CD4-positive, CD25-positive, alpha-beta regulatory T cell (primary cell): ENCODE measurements at regions not wholly inside any gene's neighbourhood (a gene's known extent, or its start where the extent isn't known, plus 50 kb on each side); places are given as distances from the start of the nearest gene placed in this dataset.

Experiments
- ATAC-seq, 2 donors: fragments of 150-1000 bp; cut with Tn5 transposase; one replicate each; pipeline ENCODE4 v1.10.0; 2021; ENCODE audit warnings: low read depth in 2 of 2, moderate number of reproducible peaks in 2 of 2, moderate library complexity in 1 of 2
- DNase-seq, 3 donors: peaks; one replicate each; pipeline versions ENCODE4 v3.0.0 to v3.0.0-alpha.2; 2012 to 2022; ENCODE audit warnings: mixed read lengths in 1 of 3
- H3K27ac ChIP-seq: one replicate; pipeline ENCODE4 v1.7.0; 2013; ENCODE audit warnings: mild to moderate bottlenecking, low read length; ENCODE audit not compliant: insufficient read depth, poor library complexity, severe bottlenecking
- H3K27me3 ChIP-seq: one replicate; pipeline ENCODE4 v1.7.0; 2013; ENCODE audit warnings: low read length; ENCODE audit not compliant: control insufficient read depth, insufficient read depth
- H3K36me3 ChIP-seq: one replicate; pipeline ENCODE4 v1.7.0; 2013; ENCODE audit warnings: mild to moderate bottlenecking, low read length, moderate library complexity; ENCODE audit not compliant: control insufficient read depth, insufficient read depth
- H3K4me1 ChIP-seq: 2 replicates; pipeline ENCODE4 v1.7.0; 2013; ENCODE audit warnings: mild to moderate bottlenecking, low read length; ENCODE audit not compliant: insufficient read depth, control insufficient read depth, poor library complexity, severe bottlenecking
- H3K4me3 ChIP-seq: one replicate; pipeline ENCODE4 v1.7.0; 2013; ENCODE audit warnings: low read depth, mild to moderate bottlenecking, low read length, moderate library complexity
- H3K9me3 ChIP-seq, 2 experiments: 1 replicate in 1 of 2; 2 replicates in 1 of 2; pipeline ENCODE4 v1.7.0; 2013; ENCODE audit warnings: low read length in 2 of 2, mild to moderate bottlenecking in 1 of 2, moderate library complexity in 1 of 2; ENCODE audit not compliant: control insufficient read depth in 2 of 2
- H3K27ac Mint-ChIP-seq, 3 donors: one replicate each; pipeline ENCODE4 v1.8.0; 2020 to 2022; ENCODE audit warnings: mild to moderate bottlenecking in 3 of 3, mixed read lengths in 3 of 3, moderate library complexity in 2 of 3
- H3K27me3 Mint-ChIP-seq: one replicate; pipeline ENCODE4 v1.8.0; 2022; ENCODE audit warnings: mild to moderate bottlenecking, mixed read lengths
- H3K36me3 Mint-ChIP-seq: one replicate; pipeline ENCODE4 v1.8.0; 2020; ENCODE audit warnings: mixed read lengths
- H3K4me1 Mint-ChIP-seq, 4 donors: one replicate each; pipeline ENCODE4 v1.8.0; 2020 to 2022; ENCODE audit warnings: mixed read lengths in 4 of 4, mild to moderate bottlenecking in 1 of 4
- H3K4me3 Mint-ChIP-seq, 4 donors: one replicate each; pipeline ENCODE4 v1.8.0; 2020 to 2022; ENCODE audit warnings: mild to moderate bottlenecking in 4 of 4, mixed read lengths in 4 of 4, moderate library complexity in 3 of 4
- H3K9me3 Mint-ChIP-seq, 7 donors: one replicate each; pipeline ENCODE4 v1.8.0; 2020 to 2022; ENCODE audit warnings: mixed read lengths in 7 of 7, mild to moderate bottlenecking in 3 of 7, moderate library complexity in 2 of 7

- Histone ChIP-seq H3K36me3 (no peaks in the 10 kb centered on the region), H3K9me3 (no peaks in the 10 kb centered on the region), H3K4me1 (no peaks in the 10 kb centered on the region), H3K27me3 (no peaks in the 10 kb centered on the region), H3K4me3 (no peak overlapping the region), H3K27ac (no peak overlapping the region)
- Mint-ChIP-seq H3K4me1 (no peaks in the 10 kb centered on the region), H3K27ac (no peak overlapping the region), H3K27me3 (no peaks in the 10 kb centered on the region), H3K36me3 (no peaks in the 10 kb centered on the region), H3K4me3 (no peak overlapping the region), H3K9me3 (peaks cover 0 to 12% (median 4%) of the 10 kb centered on the region in 7 donors)
- no peak for DNase-seq
- ATAC-seq = no peak
These were observed 599.5 kb upstream of the NRSN1 start for GRCh38 chr6:23526526-23526925.

GRCh38 chr6:23529902-23530301 lies 596.1 kb upstream of the NRSN1 start:
- H3K36me3 Mint-ChIP-seq = no peaks in the 10 kb centered on the region
- no peak overlapping the region for H3K27ac Mint-ChIP-seq
- H3K9me3 Mint-ChIP-seq = peaks cover 0 to 13% (median 5%) of the 10 kb centered on the region in 7 donors
- Histone ChIP-seq H3K36me3 (no peaks in the 10 kb centered on the region), H3K9me3 (no peaks in the 10 kb centered on the region), H3K4me1 (no peaks in the 10 kb centered on the region), H3K27ac (no peak overlapping the region), H3K27me3 (no peaks in the 10 kb centered on the region), H3K4me3 (no peak overlapping the region)
- no peaks in the 10 kb centered on the region for H3K4me1 Mint-ChIP-seq
- H3K27me3 Mint-ChIP-seq = no peaks in the 10 kb centered on the region
- DNase-seq (no peak), ATAC-seq (no peak)
- no peak overlapping the region for H3K4me3 Mint-ChIP-seq

- Mint-ChIP-seq H3K4me1 (no peaks in the 10 kb centered on the region), H3K36me3 (no peaks in the 10 kb centered on the region), H3K9me3 (peaks cover 0 to 13% (median 3%) of the 10 kb centered on the region in 7 donors), H3K4me3 (no peak overlapping the region), H3K27ac (no peak overlapping the region), H3K27me3 (no peaks in the 10 kb centered on the region)
- ATAC-seq = no peak
- Histone ChIP-seq H3K4me1 (no peaks in the 10 kb centered on the region), H3K36me3 (no peaks in the 10 kb centered on the region), H3K4me3 (no peak overlapping the region), H3K27me3 (no peaks in the 10 kb centered on the region), H3K27ac (no peak overlapping the region), H3K9me3 (no peaks in the 10 kb centered on the region)
- DNase-seq = no peak
These were observed 594.3 kb upstream of the NRSN1 start for GRCh38 chr6:23531666-23532065.

- H3K27ac ChIP-seq = no peak overlapping the region
- Mint-ChIP-seq H3K27me3 (no peaks in the 10 kb centered on the region), H3K4me3 (no peak overlapping the region), H3K4me1 (no peaks in the 10 kb centered on the region), H3K36me3 (no peaks in the 10 kb centered on the region), H3K27ac (no peak overlapping the region), H3K9me3 (peaks cover 0 to 13% (median 2%) of the 10 kb centered on the region in 7 donors)
- H3K27me3 ChIP-seq = no peaks in the 10 kb centered on the region
- no peaks in the 10 kb centered on the region for H3K9me3 ChIP-seq
- no peak for ATAC-seq
- H3K4me1 ChIP-seq = no peaks in the 10 kb centered on the region
- H3K36me3 ChIP-seq = no peaks in the 10 kb centered on the region
- no peak overlapping the region for H3K4me3 ChIP-seq
- DNase-seq = no peak
These were observed 593.8 kb upstream of the NRSN1 start for GRCh38 chr6:23532227-23532626.

- Histone ChIP-seq H3K27me3 (no peaks in the 10 kb centered on the region), H3K36me3 (no peaks in the 10 kb centered on the region), H3K4me1 (no peaks in the 10 kb centered on the region), H3K27ac (no peak overlapping the region), H3K4me3 (no peak overlapping the region), H3K9me3 (no peaks in the 10 kb centered on the region)
- no peak for ATAC-seq
- H3K27ac Mint-ChIP-seq = no peak overlapping the region
- H3K4me1 Mint-ChIP-seq = no peaks in the 10 kb centered on the region
- peaks cover 0 to 10% (median 0%) of the 10 kb centered on the region in 7 donors for H3K9me3 Mint-ChIP-seq
- no peaks in the 10 kb centered on the region for H3K36me3 Mint-ChIP-seq
- H3K27me3 Mint-ChIP-seq = no peaks in the 10 kb centered on the region
- H3K4me3 Mint-ChIP-seq = no peak overlapping the region
- DNase-seq = no peak
These were observed 592.7 kb upstream of the NRSN1 start for GRCh38 chr6:23533311-23533710.

DNA sequence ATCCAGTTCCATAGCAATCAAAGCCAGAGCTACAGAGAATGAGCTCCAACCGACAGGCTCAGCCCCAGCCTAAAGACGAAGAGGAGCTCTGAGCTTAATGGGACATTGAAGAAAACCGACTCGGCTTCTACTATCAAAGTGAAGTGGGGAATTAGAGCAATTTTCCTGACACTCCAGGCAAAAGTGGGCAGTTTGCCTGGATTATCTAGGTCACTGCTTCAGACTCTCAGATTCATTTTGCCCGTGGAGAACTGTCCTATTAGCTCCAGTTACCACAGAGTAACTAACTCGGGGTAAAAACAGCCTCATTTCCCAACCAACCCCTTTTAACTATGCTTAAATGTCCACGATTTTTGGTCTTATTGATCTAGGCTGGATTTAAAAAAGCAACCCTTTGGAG lies 592.1 kb upstream of the NRSN1 start:
- DNase-seq (no peak), ATAC-seq (no peak)
- Histone ChIP-seq H3K4me3 (no peak overlapping the region), H3K36me3 (no peaks in the 10 kb centered on the region), H3K27me3 (no peaks in the 10 kb centered on the region), H3K4me1 (no peaks in the 10 kb centered on the region), H3K9me3 (no peaks in the 10 kb centered on the region), H3K27ac (no peak overlapping the region)
- Mint-ChIP-seq H3K9me3 (peaks cover 0 to 9% (median 0%) of the 10 kb centered on the region in 7 donors), H3K27ac (no peak overlapping the region), H3K4me3 (no peak overlapping the region), H3K27me3 (no peaks in the 10 kb centered on the region), H3K4me1 (no peaks in the 10 kb centered on the region), H3K36me3 (no peaks in the 10 kb centered on the region)

DNA sequence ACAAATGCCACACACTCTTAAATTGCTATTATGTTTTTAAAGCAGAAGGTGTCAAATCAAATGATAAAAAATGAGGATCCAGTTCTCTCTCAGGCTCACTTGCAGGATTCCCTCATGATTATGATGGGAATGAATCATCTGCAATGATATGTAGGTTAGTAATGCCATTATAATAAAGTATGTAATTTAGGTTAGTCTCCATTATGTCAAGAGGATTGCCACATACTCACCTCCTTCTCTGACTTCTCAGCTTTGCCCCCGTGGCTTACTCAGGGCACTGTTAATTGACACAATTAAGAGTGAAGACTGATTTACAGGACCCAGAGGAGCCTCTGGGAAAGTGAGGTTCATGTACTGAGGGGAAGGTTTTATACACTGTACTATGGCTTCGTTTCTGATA lies 591.7 kb upstream of the NRSN1 start:
- no peaks in the 10 kb centered on the region for H3K4me1 Mint-ChIP-seq
- ATAC-seq (no peak), DNase-seq (no peak)
- H3K27ac ChIP-seq = no peak overlapping the region
- H3K27ac Mint-ChIP-seq = no peak overlapping the region
- no peaks in the 10 kb centered on the region for H3K9me3 ChIP-seq
- no peaks in the 10 kb centered on the region for H3K36me3 Mint-ChIP-seq
- no peaks in the 10 kb centered on the region for H3K27me3 Mint-ChIP-seq
- H3K36me3 ChIP-seq = no peaks in the 10 kb centered on the region
- no peaks in the 10 kb centered on the region for H3K4me1 ChIP-seq
- peaks cover 0 to 8% (median 0%) of the 10 kb centered on the region in 7 donors for H3K9me3 Mint-ChIP-seq
- no peak overlapping the region for H3K4me3 ChIP-seq
- no peak overlapping the region for H3K4me3 Mint-ChIP-seq
- H3K27me3 ChIP-seq = no peaks in the 10 kb centered on the region

DNA sequence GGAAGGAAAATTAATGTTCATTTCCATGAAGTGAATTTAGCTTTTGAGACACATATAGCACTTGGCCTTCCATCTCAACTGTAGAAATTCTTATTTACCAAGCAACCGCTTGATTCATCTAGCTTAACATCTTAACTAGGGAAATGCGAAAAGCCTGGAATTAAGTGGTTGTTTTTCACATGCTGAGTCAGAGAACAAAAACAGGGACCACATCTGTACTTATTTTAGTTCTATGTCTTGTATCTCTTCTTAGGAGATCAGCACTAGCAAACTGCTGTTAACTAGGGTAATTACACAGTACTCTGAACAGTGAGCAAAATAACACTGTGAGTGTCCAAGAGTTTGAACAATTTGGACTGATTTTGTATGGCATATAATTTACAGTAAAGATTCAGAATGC lies 590.9 kb upstream of the NRSN1 start:
- no peaks in the 10 kb centered on the region for H3K27me3 Mint-ChIP-seq
- no peaks in the 10 kb centered on the region for H3K27me3 ChIP-seq
- no peaks in the 10 kb centered on the region for H3K36me3 ChIP-seq
- DNase-seq (no peak), ATAC-seq (no peak)
- H3K27ac Mint-ChIP-seq = no peak overlapping the region
- no peaks in the 10 kb centered on the region for H3K4me1 ChIP-seq
- H3K9me3 ChIP-seq = no peaks in the 10 kb centered on the region
- H3K4me1 Mint-ChIP-seq = no peaks in the 10 kb centered on the region
- H3K27ac ChIP-seq = no peak overlapping the region
- no peak overlapping the region for H3K4me3 Mint-ChIP-seq
- H3K4me3 ChIP-seq = no peak overlapping the region
- no peaks in the 10 kb centered on the region for H3K36me3 Mint-ChIP-seq
- peaks cover 0 to 5% (median 0%) of the 10 kb centered on the region in 7 donors for H3K9me3 Mint-ChIP-seq
